WERI-Rb-1 (cell line): ENCODE measurements at regions not wholly inside any gene's neighbourhood (a gene's known extent, or its start where the extent isn't known, plus 50 kb on each side); places are given as distances from the start of the nearest gene placed in this dataset.

Experiments used
- DNase-seq: peaks from one replicate; pipeline ENCODE4 v3.0.0-alpha.2; 2020
- H3K27ac ChIP-seq: fragments of 250-450 bp; sonication (Bioruptor Pico); 2 replicates; pipeline ENCODE4 v1.5.1; 2020; ENCODE audit warnings: mild to moderate bottlenecking, moderate library complexity
- H3K27me3 ChIP-seq: fragments of 250-450 bp; sonication (Bioruptor Pico); 2 replicates; pipeline ENCODE4 v1.5.1; 2021; ENCODE audit warnings: mild to moderate bottlenecking, low read depth, moderate library complexity; ENCODE audit not compliant: insufficient read depth, severe bottlenecking
- H3K36me3 ChIP-seq: fragments of 250-450 bp; sonication (Bioruptor Pico); 2 replicates; pipeline ENCODE4 v1.5.1; 2020; ENCODE audit warnings: mild to moderate bottlenecking, moderate library complexity
- H3K4me3 ChIP-seq: 2 replicates; pipeline ENCODE4 v1.5.1; 2011; ENCODE audit warnings: low read depth, mild to moderate bottlenecking, control low read depth, low read length
- H3K9me3 ChIP-seq: fragments of 250-450 bp; sonication (Bioruptor Pico); 2 replicates; pipeline ENCODE4 v1.5.1; 2021; ENCODE audit warnings: mild to moderate bottlenecking, moderate library complexity; ENCODE audit not compliant: severe bottlenecking
- CTCF ChIP-seq: IDR thresholded peaks from 2 replicates; pipeline ENCODE4 v1.5.1; 2011; ENCODE audit warnings: low read depth, mild to moderate bottlenecking, control low read depth, inconsistent platforms, low read length

- Histone ChIP-seq H3K4me3 (no peak overlapping the region), H3K36me3 (no peaks in the 10 kb centered on the region), H3K27me3 (no peaks in the 10 kb centered on the region), H3K9me3 (no peaks in the 10 kb centered on the region), H3K27ac (peak overlapping the region; percentile 13; the same call in 1 of the 2 replicates)
- no peak for DNase-seq
- TF ChIP-seq CTCF, result no peak
Measured at GRCh38 chr20:41774291-41774690, 156.1 kb upstream of the CHD6 start.

GRCh38 chr20:41770965-41771364 lies 152.8 kb upstream of the CHD6 start:
- no peaks in the 10 kb centered on the region for H3K9me3 ChIP-seq
- no peak overlapping the region for H3K27ac ChIP-seq
- H3K27me3 ChIP-seq, result no peaks in the 10 kb centered on the region
- no peak for TF ChIP-seq CTCF
- no peaks in the 10 kb centered on the region for H3K36me3 ChIP-seq
- DNase-seq, result no peak
- H3K4me3 ChIP-seq, result no peak overlapping the region

- no peaks in the 10 kb centered on the region for H3K36me3 ChIP-seq
- no peaks in the 10 kb centered on the region for H3K9me3 ChIP-seq
- no peak for TF ChIP-seq CTCF
- no peak for DNase-seq
- no peak overlapping the region for H3K4me3 ChIP-seq
- H3K27ac ChIP-seq, result no peak overlapping the region
- no peaks in the 10 kb centered on the region for H3K27me3 ChIP-seq
Measured at GRCh38 chr20:41770427-41770826, 152.2 kb upstream of the CHD6 start.

- no peak overlapping the region for H3K27ac ChIP-seq
- no peak for TF ChIP-seq CTCF
- no peak for DNase-seq
- no peaks in the 10 kb centered on the region for H3K9me3 ChIP-seq
- H3K27me3 ChIP-seq, result no peaks in the 10 kb centered on the region
- no peak overlapping the region for H3K4me3 ChIP-seq
- no peaks in the 10 kb centered on the region for H3K36me3 ChIP-seq
Measured at GRCh38 chr20:41769592-41770018, 151.4 kb upstream of the CHD6 start.

- Histone ChIP-seq H3K27ac (no peak overlapping the region), H3K36me3 (no peaks in the 10 kb centered on the region), H3K27me3 (no peaks in the 10 kb centered on the region), H3K9me3 (no peaks in the 10 kb centered on the region), H3K4me3 (no peak overlapping the region)
- no peak for DNase-seq
- TF ChIP-seq CTCF, result no peak
Measured at GRCh38 chr20:41750137-41750536, 132.0 kb upstream of the CHD6 start.
